ENCODE measurements at regions not wholly inside any gene's neighbourhood (a gene's known extent, or its start where the extent isn't known, plus 50 kb on each side); places are given as distances from the start of the nearest gene placed in this dataset.

GRCh38 chr3:105096071-105096470 lies 270.6 kb upstream of the ALCAM start:
- TF ChIP-seq, protein P1, sequence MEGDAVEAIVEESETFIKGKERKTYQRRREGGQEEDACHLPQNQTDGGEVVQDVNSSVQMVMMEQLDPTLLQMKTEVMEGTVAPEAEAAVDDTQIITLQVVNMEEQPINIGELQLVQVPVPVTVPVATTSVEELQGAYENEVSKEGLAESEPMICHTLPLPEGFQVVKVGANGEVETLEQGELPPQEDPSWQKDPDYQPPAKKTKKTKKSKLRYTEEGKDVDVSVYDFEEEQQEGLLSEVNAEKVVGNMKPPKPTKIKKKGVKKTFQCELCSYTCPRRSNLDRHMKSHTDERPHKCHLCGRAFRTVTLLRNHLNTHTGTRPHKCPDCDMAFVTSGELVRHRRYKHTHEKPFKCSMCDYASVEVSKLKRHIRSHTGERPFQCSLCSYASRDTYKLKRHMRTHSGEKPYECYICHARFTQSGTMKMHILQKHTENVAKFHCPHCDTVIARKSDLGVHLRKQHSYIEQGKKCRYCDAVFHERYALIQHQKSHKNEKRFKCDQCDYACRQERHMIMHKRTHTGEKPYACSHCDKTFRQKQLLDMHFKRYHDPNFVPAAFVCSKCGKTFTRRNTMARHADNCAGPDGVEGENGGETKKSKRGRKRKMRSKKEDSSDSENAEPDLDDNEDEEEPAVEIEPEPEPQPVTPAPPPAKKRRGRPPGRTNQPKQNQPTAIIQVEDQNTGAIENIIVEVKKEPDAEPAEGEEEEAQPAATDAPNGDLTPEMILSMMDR (IDR thresholded peaks at IDR 0.05; ENCODE audit: low read depth, low read length, missing control alignments): no peak
- H3K4me3 ChIP-seq (ENCODE audit: low read depth, low read length): no peak overlapping the region
- DNase-seq (ENCODE audit: low read depth): no peak

DNA sequence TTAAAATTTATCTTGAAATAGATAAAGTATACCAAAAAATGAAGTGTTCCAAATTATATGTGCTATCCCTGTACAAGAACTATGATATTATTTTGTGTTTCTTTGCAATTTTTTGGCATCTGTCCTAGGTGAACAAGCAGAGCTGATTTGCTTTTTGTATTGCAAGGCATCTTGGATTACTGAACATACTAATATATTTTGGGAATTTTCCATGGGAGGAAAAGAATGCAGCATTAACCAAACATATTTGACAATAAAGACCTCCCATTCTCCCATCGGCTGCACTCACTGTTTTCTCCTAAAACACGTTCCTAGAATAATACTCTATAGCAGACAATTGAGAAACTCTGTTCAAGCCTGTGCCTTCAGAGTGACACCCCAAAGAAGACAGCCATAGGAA lies 265.1 kb upstream of the ALCAM start:
- TF ChIP-seq, protein P1 (IDR thresholded peaks at IDR 0.05; ENCODE audit: low read depth, low read length, missing control alignments): no peak
- DNase-seq (ENCODE audit: low read depth): no peak
- no peak overlapping the region for H3K4me3 ChIP-seq (ENCODE audit: low read depth, low read length)

- no peak for DNase-seq (ENCODE audit: low read depth)
- H3K4me3 ChIP-seq (ENCODE audit: low read depth, low read length): no peak overlapping the region
- TF ChIP-seq, protein P1 (IDR thresholded peaks at IDR 0.05; ENCODE audit: low read depth, low read length, missing control alignments): no peak
Measured at GRCh38 chr3:105103139-105103538, 263.6 kb upstream of the ALCAM start.

- no peak for DNase-seq (ENCODE audit: low read depth)
- TF ChIP-seq, protein P1 (IDR thresholded peaks at IDR 0.05; ENCODE audit: low read depth, low read length, missing control alignments): no peak
- H3K4me3 ChIP-seq (ENCODE audit: low read depth, low read length): no peak overlapping the region
Measured at GRCh38 chr3:105108823-105109222, 257.9 kb upstream of the ALCAM start.

GRCh38 chr3:105118905-105119304 lies 247.8 kb upstream of the ALCAM start:
- no peak for DNase-seq (ENCODE audit: low read depth)
- TF ChIP-seq, protein P1 (IDR thresholded peaks at IDR 0.05; ENCODE audit: low read depth, low read length, missing control alignments): no peak
- H3K4me3 ChIP-seq (ENCODE audit: low read depth, low read length): no peak overlapping the region

DNA sequence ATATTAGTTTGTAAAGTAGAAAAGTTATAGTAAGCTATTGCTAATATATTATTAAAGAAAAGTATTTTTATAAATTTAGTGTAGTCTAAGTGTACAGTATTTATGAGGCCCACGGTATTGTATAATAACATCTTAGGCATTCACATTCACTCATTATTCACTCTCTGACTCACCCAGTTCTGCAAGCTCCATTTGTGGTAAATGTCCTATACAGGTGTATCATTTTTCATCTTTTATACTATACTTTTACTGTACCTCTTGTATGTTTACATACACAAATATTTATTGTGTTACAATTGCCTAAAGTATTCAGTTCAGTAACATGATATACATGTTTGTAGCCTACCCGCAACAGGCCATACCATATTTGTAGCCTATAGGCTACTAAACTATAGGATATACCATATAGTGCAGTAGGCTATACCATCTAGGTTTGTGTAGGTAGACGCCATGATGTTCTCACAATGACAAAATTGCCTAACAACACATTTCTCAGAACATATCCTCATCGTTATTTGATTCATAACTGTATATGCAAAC lies 246.8 kb upstream of the ALCAM start:
- TF ChIP-seq, protein P1 (IDR thresholded peaks at IDR 0.05; ENCODE audit: low read depth, low read length, missing control alignments): no peak
- no peak for DNase-seq (ENCODE audit: low read depth)
- no peak overlapping the region for H3K4me3 ChIP-seq (ENCODE audit: low read depth, low read length)

DNA sequence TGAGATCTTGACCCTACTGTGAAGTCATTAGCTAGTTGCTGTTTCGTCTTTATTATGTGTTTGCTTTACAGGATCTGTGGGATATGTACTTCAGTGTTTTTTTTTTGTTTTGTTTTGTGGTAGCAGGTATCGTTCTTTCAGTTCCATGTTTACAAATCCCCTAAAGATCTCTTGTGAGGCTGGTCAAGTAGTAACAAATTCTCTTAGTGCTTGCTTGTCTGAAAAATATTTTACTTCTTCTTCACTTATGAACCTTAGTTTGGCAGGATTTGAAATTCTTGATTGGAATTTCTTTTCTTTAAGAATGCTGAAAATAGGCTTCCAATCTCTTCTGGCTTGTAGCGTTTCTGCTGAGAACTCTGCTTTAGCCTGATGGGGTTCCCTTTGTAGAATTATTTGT lies 235.8 kb upstream of the ALCAM start:
- no peak for DNase-seq (ENCODE audit: low read depth)
- no peak overlapping the region for H3K4me3 ChIP-seq (ENCODE audit: low read depth, low read length)
- TF ChIP-seq, protein P1 (IDR thresholded peaks at IDR 0.05; ENCODE audit: low read depth, low read length, missing control alignments): no peak

Measured in GM12864 (cell line).